ENCODE measurements at regions not wholly inside any gene's neighbourhood (a gene's known extent, or its start where the extent isn't known, plus 50 kb on each side); places are given as distances from the start of the nearest gene placed in this dataset.

DNA sequence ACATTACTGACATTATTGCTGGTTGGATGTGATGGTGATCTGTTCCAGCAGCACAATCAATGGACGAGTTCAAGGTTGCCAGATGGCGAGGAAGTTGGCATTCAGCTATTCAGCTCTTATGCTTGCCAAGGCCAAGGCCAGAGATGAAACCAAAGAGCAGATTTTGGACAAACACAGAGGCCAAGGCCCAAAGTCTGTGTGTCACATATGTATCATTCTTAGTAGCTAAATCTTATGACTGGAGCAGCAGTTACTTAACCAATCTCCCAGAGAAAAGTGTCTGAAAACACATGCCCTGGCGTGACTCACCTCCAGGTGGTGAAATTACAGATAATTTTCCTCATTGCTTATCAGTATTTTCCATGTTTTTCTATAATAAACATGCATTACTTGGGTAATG, 189.0 kb upstream of the EGFLAM start:
- TF ChIP-seq, protein P1, sequence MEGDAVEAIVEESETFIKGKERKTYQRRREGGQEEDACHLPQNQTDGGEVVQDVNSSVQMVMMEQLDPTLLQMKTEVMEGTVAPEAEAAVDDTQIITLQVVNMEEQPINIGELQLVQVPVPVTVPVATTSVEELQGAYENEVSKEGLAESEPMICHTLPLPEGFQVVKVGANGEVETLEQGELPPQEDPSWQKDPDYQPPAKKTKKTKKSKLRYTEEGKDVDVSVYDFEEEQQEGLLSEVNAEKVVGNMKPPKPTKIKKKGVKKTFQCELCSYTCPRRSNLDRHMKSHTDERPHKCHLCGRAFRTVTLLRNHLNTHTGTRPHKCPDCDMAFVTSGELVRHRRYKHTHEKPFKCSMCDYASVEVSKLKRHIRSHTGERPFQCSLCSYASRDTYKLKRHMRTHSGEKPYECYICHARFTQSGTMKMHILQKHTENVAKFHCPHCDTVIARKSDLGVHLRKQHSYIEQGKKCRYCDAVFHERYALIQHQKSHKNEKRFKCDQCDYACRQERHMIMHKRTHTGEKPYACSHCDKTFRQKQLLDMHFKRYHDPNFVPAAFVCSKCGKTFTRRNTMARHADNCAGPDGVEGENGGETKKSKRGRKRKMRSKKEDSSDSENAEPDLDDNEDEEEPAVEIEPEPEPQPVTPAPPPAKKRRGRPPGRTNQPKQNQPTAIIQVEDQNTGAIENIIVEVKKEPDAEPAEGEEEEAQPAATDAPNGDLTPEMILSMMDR (conservative IDR thresholded peaks at IDR 0.05): no peak
- no peak for TF ChIP-seq EZH2 (IDR thresholded peaks at IDR 0.05; ENCODE audit: low read depth)

Measured in PC-9 (cell line).